GM18907 (cell line): ENCODE measurements at regions not wholly inside any gene's neighbourhood (a gene's known extent, or its start where the extent isn't known, plus 50 kb on each side); places are given as distances from the start of the nearest gene placed in this dataset.

Experiments
- ATAC-seq: cut with Tn5 transposase; IDR thresholded peaks from one replicate; pipeline ENCODE4 v1.9.1; 2021; ENCODE audit warnings: mild to moderate bottlenecking, moderate library complexity; ENCODE audit not compliant: unreplicated experiment

DNA sequence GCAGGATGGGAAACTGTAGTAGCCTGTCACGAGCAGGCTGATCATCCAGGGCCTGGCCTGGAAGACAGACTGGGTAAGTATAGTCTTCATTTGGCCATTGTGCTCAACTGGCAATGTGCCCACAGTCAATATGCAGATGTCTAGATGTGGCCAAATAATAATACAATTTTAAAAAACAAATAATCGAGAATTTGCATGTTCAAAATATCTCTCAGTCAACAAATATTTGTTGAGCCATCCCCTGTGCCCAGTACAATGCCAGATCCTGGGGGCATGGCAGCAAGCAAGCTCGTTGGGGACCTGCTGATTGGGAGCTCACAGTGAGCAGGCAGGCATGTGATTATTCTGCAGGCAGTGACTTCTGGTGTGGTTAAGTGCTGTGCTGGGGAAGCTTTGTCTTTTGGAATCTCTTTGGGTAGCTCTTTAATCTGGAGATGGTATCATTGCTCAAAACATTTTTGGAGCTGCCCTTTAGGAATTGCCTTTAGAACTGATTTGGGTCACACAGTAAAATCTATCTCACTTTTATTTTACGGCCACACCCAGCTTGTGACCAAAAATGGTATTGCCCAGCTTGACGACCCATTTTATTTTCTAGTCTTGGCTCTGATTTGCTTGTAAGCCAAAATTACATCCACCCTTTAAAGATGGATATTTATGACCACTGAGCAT is 92.2 kb downstream of the PLCE1 start:
- ATAC-seq = no peak

DNA sequence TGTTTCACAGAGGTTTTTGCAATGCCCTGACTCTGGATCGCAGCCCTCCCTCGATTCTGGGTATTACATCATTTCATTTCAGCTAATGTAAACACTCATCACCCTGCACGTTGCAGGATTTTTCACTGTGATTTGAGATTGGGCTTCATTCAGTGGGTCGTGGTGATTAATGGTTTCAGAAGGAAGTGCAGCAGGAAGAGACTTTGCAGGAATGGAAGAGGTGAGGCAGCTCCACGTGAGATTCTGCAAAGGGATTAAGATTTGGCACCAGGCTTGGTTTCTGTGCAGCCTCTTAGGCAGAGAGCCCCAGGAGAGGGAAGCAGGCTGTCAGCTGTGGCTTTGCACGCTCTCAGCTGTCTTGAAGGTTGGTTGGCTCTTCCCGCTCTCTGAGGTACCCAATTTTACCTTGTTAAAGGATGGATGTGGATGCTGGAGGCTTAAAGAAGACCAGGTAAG is 95.2 kb downstream of the PLCE1 start:
- no peak for ATAC-seq

GRCh38 chr10:94091649-94092048 is 97.9 kb downstream of the PLCE1 start:
- ATAC-seq = no peak

GRCh38 chr10:94092848-94093247 is 99.1 kb downstream of the PLCE1 start:
- no peak for ATAC-seq

DNA sequence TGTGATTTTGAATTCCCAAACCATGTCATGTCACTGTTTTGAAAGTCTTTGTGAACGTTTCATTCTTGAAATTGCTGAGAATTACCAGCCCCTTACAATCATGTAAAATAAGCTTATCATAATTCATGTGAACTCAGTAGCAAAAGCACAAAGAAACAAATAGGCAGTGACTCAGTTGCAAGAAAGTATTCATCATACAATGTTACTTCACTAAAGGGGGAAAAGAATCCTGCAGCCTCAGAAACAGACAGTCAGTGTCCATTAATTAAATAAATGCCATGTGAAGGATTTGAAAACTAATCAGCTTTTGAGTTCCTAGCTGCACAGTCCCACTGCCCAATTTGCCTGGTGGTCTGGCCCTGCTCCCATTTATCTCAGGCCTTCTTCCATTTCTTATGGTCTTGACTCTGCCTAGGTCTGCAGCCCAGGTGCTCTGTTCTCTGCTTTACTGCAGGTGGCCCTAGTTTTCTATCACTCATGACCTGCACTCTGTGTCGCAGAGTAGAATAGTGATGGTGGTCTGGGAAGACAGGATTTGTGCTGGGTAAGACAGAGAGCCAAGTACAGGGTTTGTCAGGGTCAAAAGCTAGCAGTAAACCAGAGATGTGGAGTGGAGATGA is 99.7 kb downstream of the PLCE1 start:
- no peak for ATAC-seq

GRCh38 chr10:94094540-94094939 is 100.8 kb downstream of the PLCE1 start:
- ATAC-seq = no peak

DNA sequence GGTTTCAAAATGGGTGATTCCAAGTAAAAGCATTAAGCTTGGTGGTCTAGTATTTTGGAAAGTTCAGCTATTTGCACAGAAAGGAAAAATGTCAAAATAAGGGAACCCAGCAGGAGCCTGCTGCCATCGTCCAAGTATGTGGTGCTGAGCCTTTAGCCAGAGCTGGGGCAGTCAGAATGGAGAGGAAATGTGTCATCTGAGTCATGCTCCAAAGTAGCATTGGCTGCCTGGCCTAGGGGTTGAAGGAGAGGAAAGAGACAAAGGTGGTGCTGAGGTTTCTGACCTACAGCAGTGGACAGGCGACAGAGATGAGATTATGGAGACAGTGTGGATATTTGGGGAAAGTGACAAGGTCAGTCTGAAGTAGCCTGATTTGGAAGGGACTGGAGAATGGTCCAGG is 103.9 kb downstream of the PLCE1 start:
- ATAC-seq = no peak

GRCh38 chr10:94098896-94099295 is 105.2 kb downstream of the PLCE1 start:
- no peak for ATAC-seq

- no peak for ATAC-seq
Measured at GRCh38 chr10:94101894-94102293, 108.2 kb downstream of the PLCE1 start.

GRCh38 chr10:94102436-94102835 is 108.7 kb downstream of the PLCE1 start:
- no peak for ATAC-seq

DNA sequence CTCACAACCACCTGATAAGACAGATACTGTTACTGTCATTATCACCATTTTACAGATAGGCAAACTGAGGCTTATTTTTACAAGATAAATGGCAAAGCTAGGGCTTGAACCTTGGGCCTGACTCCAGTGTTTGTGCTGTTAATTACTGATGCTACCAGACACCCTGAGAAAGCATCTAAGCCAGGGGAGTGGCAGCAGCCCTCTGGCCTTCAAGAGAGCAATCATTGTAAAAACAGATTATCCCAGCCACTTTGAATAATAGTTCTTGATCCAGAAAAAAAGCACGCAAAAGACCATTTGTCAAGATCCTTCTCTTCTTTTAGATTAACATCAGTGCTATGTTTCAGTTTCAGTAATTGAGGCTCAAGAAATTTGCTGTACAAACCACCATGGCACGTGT is 109.5 kb downstream of the PLCE1 start:
- ATAC-seq = no peak

DNA sequence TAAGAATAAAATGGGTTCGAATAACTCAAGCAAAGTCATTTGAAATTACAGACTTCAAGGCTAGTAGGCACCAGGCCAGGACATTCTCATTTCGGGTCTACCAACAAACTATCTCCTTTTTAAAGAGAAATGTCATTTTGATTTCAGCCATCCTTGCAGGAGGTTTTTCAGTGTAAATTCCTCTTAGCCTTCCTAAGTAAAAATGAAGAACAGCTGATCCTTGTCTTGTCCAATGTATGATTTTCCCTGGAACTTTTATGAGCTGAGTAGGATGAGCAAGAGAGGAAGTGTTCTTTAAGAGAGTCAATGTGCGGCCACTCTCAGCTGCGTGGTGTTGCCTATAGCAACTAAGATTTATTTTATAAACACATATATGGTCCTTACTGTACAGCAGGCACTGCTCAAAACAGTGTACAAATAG is 110.1 kb downstream of the PLCE1 start:
- no peak for ATAC-seq

DNA sequence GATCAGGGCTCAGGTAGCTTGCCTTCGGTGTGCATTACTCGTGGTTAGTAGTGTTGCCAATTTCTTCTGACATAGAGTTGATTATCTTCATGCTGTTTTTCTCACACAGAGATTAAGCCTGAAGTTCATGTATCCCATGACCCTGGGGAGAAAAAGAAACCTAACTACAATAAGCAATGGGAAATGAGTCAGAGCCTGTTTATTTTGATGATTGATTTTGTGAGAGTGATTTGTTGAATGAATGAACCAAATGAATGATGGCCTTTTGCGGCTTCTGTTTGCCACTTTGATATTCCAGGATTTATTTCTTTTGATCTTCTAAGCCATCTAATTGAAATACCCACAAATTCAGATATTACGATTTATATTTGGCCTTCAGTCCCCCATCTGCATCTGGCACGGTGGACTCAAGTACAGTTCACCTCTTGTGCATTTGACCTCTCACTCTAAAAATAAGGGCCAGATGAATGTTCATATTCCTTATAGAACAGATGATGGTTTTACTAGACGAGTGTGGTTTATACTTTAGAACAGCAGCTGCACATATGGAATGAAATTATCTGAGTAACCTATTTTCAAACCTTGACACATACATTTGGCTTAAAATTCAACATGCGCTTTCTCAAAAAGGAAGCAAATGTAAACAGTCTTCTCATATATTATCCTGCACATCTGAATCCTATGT is 110.7 kb downstream of the PLCE1 start:
- ATAC-seq = no peak

DNA sequence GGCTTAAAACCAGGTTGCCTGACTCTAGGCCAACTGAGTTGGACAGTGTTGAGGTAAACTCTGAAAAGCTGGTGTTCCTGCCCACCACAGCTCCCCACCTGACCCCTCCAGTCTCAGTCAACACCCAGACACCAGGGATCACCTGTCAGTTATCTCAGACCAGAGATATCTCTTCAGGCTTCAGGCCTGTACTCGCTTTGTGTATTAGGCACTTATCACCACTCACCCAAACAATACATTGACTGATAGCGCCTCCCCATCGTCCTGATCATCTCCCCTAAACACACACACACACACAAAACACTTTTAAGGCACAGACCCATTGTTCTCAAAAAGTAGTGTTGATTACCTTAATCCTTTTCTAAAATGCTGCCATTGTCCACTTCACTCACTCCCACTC is 111.5 kb downstream of the PLCE1 start:
- ATAC-seq = no peak

GRCh38 chr10:94107191-94107590 is 113.5 kb downstream of the PLCE1 start:
- no peak for ATAC-seq

DNA sequence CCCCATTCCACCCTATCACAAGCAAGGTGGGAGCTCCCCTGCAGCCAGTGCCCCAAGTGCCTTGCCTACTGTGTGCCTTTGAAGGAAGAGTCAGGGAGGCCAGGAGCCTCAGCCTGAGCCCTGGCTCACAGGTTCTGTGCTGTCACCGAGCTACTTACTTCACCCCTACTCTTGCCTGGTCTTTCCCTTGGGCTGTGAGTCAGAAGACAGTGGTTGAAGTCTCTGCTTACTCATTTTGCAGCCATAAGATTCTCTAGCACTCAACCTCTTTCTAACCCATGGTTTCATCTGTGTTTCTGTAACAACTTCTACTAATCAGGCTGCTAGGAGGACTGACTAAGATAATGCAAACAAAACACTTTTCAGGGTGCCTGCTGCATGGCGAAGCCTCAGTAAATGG is 114.5 kb downstream of the PLCE1 start:
- ATAC-seq = no peak

GRCh38 chr10:94111367-94111766 is 117.6 kb downstream of the PLCE1 start:
- ATAC-seq = no peak

- no peak for ATAC-seq
Measured at GRCh38 chr10:94112321-94112720, 118.6 kb downstream of the PLCE1 start.

DNA sequence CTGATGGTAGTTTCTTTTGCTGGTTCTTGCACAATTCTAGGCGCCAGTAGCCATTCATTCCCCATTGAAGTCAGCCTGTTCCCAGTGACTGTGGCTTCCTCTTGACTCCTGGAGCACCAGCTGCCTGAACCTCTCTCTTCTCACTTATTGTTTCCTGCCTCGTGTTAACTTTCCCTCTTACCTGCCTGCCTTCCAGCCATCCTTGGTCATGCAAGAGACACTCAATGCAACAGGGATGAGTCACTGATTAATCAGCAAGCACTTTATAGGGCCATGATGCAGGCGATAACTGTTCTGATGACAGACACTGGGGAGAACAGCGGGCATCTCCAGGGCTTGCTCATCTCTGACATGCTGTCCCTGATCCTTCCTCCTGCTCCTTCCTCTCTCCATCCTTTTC is 122.0 kb downstream of the PLCE1 start:
- no peak for ATAC-seq

DNA sequence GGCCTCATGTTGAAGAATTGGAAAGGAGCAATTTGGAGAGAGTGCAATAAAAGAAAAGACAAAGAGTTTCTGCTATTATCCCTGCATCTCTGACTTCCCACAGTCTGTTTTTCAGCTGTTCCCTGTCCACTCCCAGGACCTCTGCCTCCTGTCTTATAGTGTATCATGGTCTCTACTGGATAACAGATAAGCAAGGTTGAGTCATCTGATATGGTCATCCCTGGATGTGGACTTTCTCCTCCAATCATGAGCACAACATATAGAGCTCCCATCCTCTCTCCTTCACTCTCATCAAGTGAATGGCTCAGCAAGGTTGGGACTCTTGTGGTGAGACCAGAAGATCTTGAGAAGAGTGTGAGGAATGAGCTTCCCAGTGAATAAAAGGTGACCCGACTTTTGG is 123.1 kb downstream of the PLCE1 start:
- ATAC-seq = no peak

DNA sequence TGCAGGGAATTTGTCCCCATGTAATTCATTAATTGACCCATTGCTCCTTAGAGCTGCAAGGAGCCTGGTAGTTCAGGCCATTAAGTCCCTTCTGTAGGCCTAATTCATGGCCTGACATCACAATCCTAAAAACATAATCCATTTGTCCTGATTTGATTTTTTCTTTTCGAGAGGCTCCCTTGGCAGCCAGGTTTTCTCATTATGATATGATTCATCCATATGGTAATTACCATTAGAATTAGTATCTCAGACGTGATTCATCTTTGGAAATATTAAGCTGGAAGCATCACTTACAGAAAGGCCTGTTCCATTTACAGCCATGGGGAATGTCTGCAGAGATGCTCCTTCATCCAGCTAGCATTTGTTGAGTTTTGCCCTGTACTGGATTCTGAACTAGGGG is 128.5 kb downstream of the PLCE1 start:
- no peak for ATAC-seq

DNA sequence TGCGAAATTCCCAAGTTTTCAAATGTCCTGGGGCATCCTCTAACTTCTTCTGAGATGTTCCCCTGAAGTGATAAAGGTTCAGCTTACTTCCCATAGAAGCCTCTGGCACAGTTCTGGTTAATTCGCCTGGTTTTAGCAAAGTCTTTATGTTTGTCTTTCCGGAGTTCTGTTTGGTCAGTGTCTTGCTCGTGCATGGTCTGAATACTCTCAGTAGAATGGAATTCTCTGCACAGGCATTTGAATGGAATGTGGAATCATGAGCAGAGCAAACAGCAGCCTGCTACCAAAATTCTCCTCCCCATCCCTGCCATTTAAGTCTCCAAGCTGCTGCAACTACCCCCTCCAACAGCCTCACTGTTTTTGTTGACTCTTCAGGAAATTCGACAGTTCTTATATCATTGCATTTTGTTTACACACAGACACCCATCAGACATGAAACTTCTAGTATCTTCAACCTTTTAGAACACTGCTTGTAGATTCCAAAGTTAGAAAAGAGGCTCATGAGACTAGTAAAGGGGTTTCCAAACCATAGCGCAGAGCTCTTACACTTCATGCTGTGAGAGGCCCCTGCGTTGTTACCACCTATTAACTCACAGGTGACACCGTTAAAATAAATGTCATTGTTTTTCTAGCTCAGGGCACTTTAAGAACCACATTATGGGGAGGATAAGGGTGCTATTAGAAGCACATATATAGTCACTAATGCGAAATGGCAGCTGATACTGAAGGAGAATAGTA is 129.7 kb downstream of the PLCE1 start:
- ATAC-seq = no peak
